ENCODE measurements at regions not wholly inside any gene's neighbourhood (a gene's known extent, or its start where the extent isn't known, plus 50 kb on each side); places are given as distances from the start of the nearest gene placed in this dataset.

DNA sequence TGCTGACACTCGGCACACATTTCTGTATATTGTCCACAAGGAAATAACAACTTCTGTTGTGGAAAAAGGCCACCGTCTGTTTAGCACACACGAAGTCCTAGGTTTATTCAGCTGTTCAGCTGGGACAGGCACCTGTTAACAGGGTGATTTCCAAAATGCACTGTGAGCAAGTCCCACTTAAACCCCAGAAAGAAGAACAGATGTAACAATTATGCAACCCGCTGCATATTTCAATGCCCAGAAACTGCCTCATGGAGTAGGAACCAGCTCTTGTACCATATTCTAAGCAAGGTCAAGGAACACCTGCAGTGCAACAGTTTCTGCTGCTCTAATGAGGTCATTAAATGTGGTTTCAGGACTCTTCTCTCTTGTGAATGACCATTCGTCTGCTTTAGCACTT, 77.1 kb downstream of the GEMIN8 start:
- TF ChIP-seq POLR2AphosphoS5 (IDR thresholded peaks at IDR 0.05; ENCODE audit: low read depth) (no peak), GABPA (IDR thresholded peaks at IDR 0.05; ENCODE audit: low read depth) (no peak), SPI1 (IDR thresholded peaks at IDR 0.05; ENCODE audit: borderline replicate concordance, low read depth) (no peak)
- TF ChIP-seq, protein P1, sequence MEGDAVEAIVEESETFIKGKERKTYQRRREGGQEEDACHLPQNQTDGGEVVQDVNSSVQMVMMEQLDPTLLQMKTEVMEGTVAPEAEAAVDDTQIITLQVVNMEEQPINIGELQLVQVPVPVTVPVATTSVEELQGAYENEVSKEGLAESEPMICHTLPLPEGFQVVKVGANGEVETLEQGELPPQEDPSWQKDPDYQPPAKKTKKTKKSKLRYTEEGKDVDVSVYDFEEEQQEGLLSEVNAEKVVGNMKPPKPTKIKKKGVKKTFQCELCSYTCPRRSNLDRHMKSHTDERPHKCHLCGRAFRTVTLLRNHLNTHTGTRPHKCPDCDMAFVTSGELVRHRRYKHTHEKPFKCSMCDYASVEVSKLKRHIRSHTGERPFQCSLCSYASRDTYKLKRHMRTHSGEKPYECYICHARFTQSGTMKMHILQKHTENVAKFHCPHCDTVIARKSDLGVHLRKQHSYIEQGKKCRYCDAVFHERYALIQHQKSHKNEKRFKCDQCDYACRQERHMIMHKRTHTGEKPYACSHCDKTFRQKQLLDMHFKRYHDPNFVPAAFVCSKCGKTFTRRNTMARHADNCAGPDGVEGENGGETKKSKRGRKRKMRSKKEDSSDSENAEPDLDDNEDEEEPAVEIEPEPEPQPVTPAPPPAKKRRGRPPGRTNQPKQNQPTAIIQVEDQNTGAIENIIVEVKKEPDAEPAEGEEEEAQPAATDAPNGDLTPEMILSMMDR (IDR thresholded peaks at IDR 0.05; ENCODE audit: insufficient read depth, low read length) = no peak
- TF ChIP-seq, protein P2, sequence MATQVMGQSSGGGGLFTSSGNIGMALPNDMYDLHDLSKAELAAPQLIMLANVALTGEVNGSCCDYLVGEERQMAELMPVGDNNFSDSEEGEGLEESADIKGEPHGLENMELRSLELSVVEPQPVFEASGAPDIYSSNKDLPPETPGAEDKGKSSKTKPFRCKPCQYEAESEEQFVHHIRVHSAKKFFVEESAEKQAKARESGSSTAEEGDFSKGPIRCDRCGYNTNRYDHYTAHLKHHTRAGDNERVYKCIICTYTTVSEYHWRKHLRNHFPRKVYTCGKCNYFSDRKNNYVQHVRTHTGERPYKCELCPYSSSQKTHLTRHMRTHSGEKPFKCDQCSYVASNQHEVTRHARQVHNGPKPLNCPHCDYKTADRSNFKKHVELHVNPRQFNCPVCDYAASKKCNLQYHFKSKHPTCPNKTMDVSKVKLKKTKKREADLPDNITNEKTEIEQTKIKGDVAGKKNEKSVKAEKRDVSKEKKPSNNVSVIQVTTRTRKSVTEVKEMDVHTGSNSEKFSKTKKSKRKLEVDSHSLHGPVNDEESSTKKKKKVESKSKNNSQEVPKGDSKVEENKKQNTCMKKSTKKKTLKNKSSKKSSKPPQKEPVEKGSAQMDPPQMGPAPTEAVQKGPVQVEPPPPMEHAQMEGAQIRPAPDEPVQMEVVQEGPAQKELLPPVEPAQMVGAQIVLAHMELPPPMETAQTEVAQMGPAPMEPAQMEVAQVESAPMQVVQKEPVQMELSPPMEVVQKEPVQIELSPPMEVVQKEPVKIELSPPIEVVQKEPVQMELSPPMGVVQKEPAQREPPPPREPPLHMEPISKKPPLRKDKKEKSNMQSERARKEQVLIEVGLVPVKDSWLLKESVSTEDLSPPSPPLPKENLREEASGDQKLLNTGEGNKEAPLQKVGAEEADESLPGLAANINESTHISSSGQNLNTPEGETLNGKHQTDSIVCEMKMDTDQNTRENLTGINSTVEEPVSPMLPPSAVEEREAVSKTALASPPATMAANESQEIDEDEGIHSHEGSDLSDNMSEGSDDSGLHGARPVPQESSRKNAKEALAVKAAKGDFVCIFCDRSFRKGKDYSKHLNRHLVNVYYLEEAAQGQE (IDR thresholded peaks at IDR 0.05; ENCODE audit: insufficient replicate concordance, low read depth) = no peak

Measured in HL-60 (cell line).